HepG2 (cell line): ENCODE measurements at regions not wholly inside any gene's neighbourhood (a gene's known extent, or its start where the extent isn't known, plus 50 kb on each side); places are given as distances from the start of the nearest gene placed in this dataset.

Source experiments
- CBFB ChIP-seq: sonication (generic); formaldehyde crosslinking; IDR thresholded peaks from 2 replicates; pipeline ENCODE4 v1.4.0; 2020; ENCODE audit warnings: missing genetic modification reagents
- CSRNP1 ChIP-seq: sonication (generic); formaldehyde crosslinking; IDR thresholded peaks from 2 replicates; pipeline ENCODE4 v1.8.1; 2023; ENCODE audit warnings: mild to moderate bottlenecking, missing genetic modification reagents
- DPF2 ChIP-seq: sonication (generic); formaldehyde crosslinking; IDR thresholded peaks from 2 replicates; pipeline ENCODE4 v1.4.0; 2020; ENCODE audit warnings: mild to moderate bottlenecking, low read depth, missing genetic modification reagents, borderline replicate concordance
- HOXA3 ChIP-seq: sonication (generic); formaldehyde crosslinking; IDR thresholded peaks from 2 replicates; pipeline ENCODE4 v1.5.0; 2020; ENCODE audit warnings: missing genetic modification reagents
- KAT8 ChIP-seq: IDR thresholded peaks from 2 replicates; pipeline ENCODE4 v1.6.1; 2016; ENCODE audit warnings: missing genetic modification reagents, missing compliant biosample characterization
- MYC ChIP-seq: sonication (generic); formaldehyde crosslinking; IDR thresholded peaks from 2 replicates; pipeline ENCODE4 v1.9.0; 2021; ENCODE audit warnings: missing genetic modification reagents, borderline replicate concordance
- POLR2A ChIP-seq, 2 experiments: IDR thresholded peaks; 2 replicates each; pipeline ENCODE4 v1.6.1; 2011; ENCODE audit warnings: low read depth in 2 of 2, low read length in 2 of 2, mild to moderate bottlenecking in 1 of 2, moderate library complexity in 1 of 2; ENCODE audit not compliant: insufficient read depth in 1 of 2
- SIN3A ChIP-seq: IDR thresholded peaks from 2 replicates; pipeline ENCODE4 v1.6.1; 2011; ENCODE audit warnings: low read depth, mild to moderate bottlenecking, control low read depth, low read length, borderline replicate concordance
- SP1 ChIP-seq, 2 experiments: fragments of 450-650 bp in 1 of 2; sonication (generic) in 1 of 2; formaldehyde crosslinking in 1 of 2; IDR thresholded peaks; 2 replicates each; pipeline versions ENCODE4 v1.4.0 to v1.6.1; 2016 to 2020; ENCODE audit warnings: missing genetic modification reagents in 1 of 2
- ZNF512 ChIP-seq: sonication (generic); formaldehyde crosslinking; IDR thresholded peaks from 2 replicates; pipeline ENCODE4 v1.4.0; 2020; ENCODE audit warnings: mild to moderate bottlenecking, missing genetic modification reagents
- ZNF816 ChIP-seq: sonication (generic); formaldehyde crosslinking; IDR thresholded peaks from 2 replicates; pipeline ENCODE4 v1.8.0; 2022; ENCODE audit warnings: missing genetic modification reagents, mild to moderate bottlenecking, borderline replicate concordance
- TF ChIP-seq, protein P1 (sequence below): sonication (generic); formaldehyde crosslinking; IDR thresholded peaks from 2 replicates; pipeline ENCODE4 v1.5.0; 2020; ENCODE audit warnings: mild to moderate bottlenecking, missing genetic modification reagents, moderate library complexity

- TF ChIP-seq CSRNP1 (CRISPR knock-in tag) (no peak), POLR2A (IDR thresholded peaks at IDR 0.05; ENCODE audit: insufficient read depth in 1 of 2, low read depth in 2 of 2, low read length in 2 of 2) (no peak), CBFB (CRISPR knock-in tag) (no peak), DPF2 (CRISPR knock-in tag) (no peak), SP1 (IDR thresholded peaks at IDR 0.05) (no peak), SP1 (CRISPR knock-in tag; IDR thresholded peaks at IDR 0.05) (no peak), ZNF816 (CRISPR knock-in tag) (no peak), KAT8 (CRISPR knock-in tag) (no peak), MYC (CRISPR knock-in tag) (no peak), ZNF512 (no peak), SIN3A (no peak), HOXA3 (no peak)
- TF ChIP-seq, protein P1, sequence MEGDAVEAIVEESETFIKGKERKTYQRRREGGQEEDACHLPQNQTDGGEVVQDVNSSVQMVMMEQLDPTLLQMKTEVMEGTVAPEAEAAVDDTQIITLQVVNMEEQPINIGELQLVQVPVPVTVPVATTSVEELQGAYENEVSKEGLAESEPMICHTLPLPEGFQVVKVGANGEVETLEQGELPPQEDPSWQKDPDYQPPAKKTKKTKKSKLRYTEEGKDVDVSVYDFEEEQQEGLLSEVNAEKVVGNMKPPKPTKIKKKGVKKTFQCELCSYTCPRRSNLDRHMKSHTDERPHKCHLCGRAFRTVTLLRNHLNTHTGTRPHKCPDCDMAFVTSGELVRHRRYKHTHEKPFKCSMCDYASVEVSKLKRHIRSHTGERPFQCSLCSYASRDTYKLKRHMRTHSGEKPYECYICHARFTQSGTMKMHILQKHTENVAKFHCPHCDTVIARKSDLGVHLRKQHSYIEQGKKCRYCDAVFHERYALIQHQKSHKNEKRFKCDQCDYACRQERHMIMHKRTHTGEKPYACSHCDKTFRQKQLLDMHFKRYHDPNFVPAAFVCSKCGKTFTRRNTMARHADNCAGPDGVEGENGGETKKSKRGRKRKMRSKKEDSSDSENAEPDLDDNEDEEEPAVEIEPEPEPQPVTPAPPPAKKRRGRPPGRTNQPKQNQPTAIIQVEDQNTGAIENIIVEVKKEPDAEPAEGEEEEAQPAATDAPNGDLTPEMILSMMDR (CRISPR knock-in tag), result no peak
These were observed 1348.0 kb upstream of the SLC10A2 start for GRCh38 chr13:104414181-104414580.
